Hepatocyte (in vitro differentiated cells): ENCODE measurements at regions not wholly inside any gene's neighbourhood (a gene's known extent, or its start where the extent isn't known, plus 50 kb on each side); places are given as distances from the start of the nearest gene placed in this dataset.

ENCODE experiments used
- DNase-seq: peaks from one replicate; pipeline ENCODE4 v3.0.0-alpha.2; 2016; ENCODE audit warnings: low spot score
- H2AFZ ChIP-seq: fragments of 200-600 bp; sonication (generic); 2 replicates; pipeline ENCODE4 v1.6.0; 2016; ENCODE audit warnings: antibody characterized with exemption, mild to moderate bottlenecking
- H3K27ac ChIP-seq: fragments of 200-600 bp; sonication (generic); 2 replicates; pipeline ENCODE4 v1.5.1; 2016; ENCODE audit warnings: mild to moderate bottlenecking
- H3K27me3 ChIP-seq: fragments of 200-600 bp; sonication (generic); 2 replicates; pipeline ENCODE4 v1.6.1; 2016
- H3K36me3 ChIP-seq: fragments of 200-600 bp; sonication (generic); replicated peaks from 2 replicates; pipeline ENCODE4 v1.5.1; 2016; ENCODE audit warnings: low read depth; ENCODE audit not compliant: insufficient read depth
- H3K4me1 ChIP-seq: fragments of 200-600 bp; sonication (generic); 2 replicates; pipeline ENCODE4 v1.5.1; 2016; ENCODE audit warnings: mild to moderate bottlenecking, moderate library complexity; ENCODE audit not compliant: insufficient read depth
- H3K4me2 ChIP-seq: fragments of 200-600 bp; sonication (generic); 2 replicates; pipeline ENCODE4 v1.6.0; 2016
- H3K4me3 ChIP-seq: fragments of 200-600 bp; sonication (generic); 2 replicates; pipeline ENCODE4 v1.5.1; 2016; ENCODE audit warnings: mild to moderate bottlenecking
- H3K79me2 ChIP-seq: fragments of 200-600 bp; sonication (generic); 2 replicates; pipeline ENCODE4 v1.6.0; 2017; ENCODE audit warnings: mild to moderate bottlenecking
- H3K9me2 ChIP-seq: fragments of 200-600 bp; sonication (generic); replicated peaks from 2 replicates; pipeline ENCODE4 v1.6.0; 2017; ENCODE audit warnings: mild to moderate bottlenecking; ENCODE audit not compliant: insufficient read depth
- H3K9me3 ChIP-seq: fragments of 200-600 bp; sonication (generic); 2 replicates; pipeline ENCODE4 v1.5.1; 2016; ENCODE audit warnings: low read depth, mild to moderate bottlenecking
- H4K20me1 ChIP-seq: fragments of 200-600 bp; sonication (generic); 2 replicates; pipeline ENCODE4 v1.6.0; 2016; ENCODE audit warnings: mild to moderate bottlenecking; ENCODE audit not compliant: insufficient read depth, poor library complexity, severe bottlenecking
- EZH2 ChIP-seq: fragments of 200-600 bp; sonication (generic); IDR thresholded peaks from 2 replicates; pipeline ENCODE4 v1.6.1; 2016; ENCODE audit warnings: antibody characterized with exemption, mild to moderate bottlenecking, borderline replicate concordance
- EZH2phosphoT487 ChIP-seq: fragments of 200-600 bp; sonication (generic); IDR thresholded peaks from one replicate; pipeline ENCODE4 v1.6.1; 2018; ENCODE audit warnings: antibody characterized with exemption, mild to moderate bottlenecking, low read depth, moderate library complexity; ENCODE audit not compliant: unreplicated experiment, severe bottlenecking
- WGBS: methylation state at CpG from one replicate; pipeline ENCODE4 v1.1.6; 2016; ENCODE audit warnings: low lambda C conversion rate; ENCODE audit errors: missing lambda C conversion rate; 5-methylcytosine and 5-hydroxymethylcytosine counted together
- TF ChIP-seq, protein P1 (sequence below): fragments of 200-600 bp; sonication (generic); IDR thresholded peaks from 2 replicates; pipeline ENCODE4 v1.5.1; 2016; ENCODE audit warnings: antibody characterized with exemption, mild to moderate bottlenecking; ENCODE audit not compliant: poor library complexity

DNA sequence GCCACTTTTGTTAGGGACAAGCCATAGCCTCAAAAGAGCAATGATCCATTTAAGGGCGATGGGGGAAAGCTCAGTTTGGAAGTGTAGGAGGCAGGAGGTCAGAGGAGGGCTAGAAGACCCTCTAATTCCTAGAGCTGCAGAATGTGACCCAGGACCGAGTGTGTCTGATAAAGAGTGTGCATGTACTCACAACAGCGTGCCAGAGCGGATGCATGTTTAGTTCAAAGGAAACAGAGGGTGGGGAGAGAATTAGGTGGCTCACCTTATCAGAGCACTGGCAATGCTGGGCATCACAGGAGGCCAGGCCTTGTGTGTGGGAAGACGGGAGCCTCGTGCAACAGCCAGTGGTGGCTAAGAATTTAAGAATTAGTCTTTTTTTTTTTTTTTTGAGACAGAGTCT, 133.9 kb upstream of the COBL start:
- H2AFZ ChIP-seq = no peak overlapping the region
- 94% methylated on average over 6 of the region's 6 CpGs for WGBS

DNA sequence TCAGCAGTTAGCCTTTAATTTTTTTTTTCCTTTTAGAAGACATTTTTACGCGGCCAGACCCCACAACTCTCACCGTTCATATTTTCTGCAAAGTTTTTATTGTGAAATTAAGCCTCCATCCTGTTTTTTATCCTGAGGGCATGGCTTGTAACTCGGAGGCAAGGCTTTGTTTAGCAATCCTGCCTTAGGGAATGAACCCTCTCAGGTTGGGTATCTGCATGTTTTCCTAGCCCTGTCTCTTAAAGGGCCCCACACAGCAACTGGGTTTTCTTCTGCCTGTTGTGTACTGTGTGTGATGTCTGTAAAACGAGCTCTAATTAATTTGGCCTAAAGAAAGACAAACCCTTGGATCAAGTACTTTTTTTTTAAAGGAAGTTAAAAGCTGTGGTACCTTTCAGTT, 130.2 kb upstream of the COBL start:
- Histone ChIP-seq H3K79me2 (no peaks in the 10 kb centered on the region), H4K20me1 (no peaks in the 10 kb centered on the region), H3K4me2 (no peak overlapping the region), H3K4me1 (no peaks in the 10 kb centered on the region), H3K36me3 (no peaks in the 10 kb centered on the region), H3K4me3 (no peak overlapping the region), H2AFZ (no peak overlapping the region), H3K9me2 (no peaks in the 10 kb centered on the region), H3K27ac (no peak overlapping the region), H3K27me3 (no peaks in the 10 kb centered on the region), H3K9me3 (no peaks in the 10 kb centered on the region)
- no peak for DNase-seq
- TF ChIP-seq EZH2phosphoT487 = no peak
- no peak for TF ChIP-seq EZH2
- TF ChIP-seq, protein P1, sequence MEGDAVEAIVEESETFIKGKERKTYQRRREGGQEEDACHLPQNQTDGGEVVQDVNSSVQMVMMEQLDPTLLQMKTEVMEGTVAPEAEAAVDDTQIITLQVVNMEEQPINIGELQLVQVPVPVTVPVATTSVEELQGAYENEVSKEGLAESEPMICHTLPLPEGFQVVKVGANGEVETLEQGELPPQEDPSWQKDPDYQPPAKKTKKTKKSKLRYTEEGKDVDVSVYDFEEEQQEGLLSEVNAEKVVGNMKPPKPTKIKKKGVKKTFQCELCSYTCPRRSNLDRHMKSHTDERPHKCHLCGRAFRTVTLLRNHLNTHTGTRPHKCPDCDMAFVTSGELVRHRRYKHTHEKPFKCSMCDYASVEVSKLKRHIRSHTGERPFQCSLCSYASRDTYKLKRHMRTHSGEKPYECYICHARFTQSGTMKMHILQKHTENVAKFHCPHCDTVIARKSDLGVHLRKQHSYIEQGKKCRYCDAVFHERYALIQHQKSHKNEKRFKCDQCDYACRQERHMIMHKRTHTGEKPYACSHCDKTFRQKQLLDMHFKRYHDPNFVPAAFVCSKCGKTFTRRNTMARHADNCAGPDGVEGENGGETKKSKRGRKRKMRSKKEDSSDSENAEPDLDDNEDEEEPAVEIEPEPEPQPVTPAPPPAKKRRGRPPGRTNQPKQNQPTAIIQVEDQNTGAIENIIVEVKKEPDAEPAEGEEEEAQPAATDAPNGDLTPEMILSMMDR = no peak
- WGBS = 40% methylated on average over 5 of the region's 5 CpGs

More for the DNA sequence above, 133.9 kb upstream of the COBL start:
- H3K9me3 ChIP-seq = no peaks in the 10 kb centered on the region
- no peak overlapping the region for H3K4me2 ChIP-seq
- no peaks in the 10 kb centered on the region for H3K9me2 ChIP-seq
- no peak overlapping the region for H3K4me3 ChIP-seq
- H3K27me3 ChIP-seq = no peaks in the 10 kb centered on the region
- H3K4me1 ChIP-seq = peaks cover 9% of the 10 kb centered on the region
- H4K20me1 ChIP-seq = no peaks in the 10 kb centered on the region
- DNase-seq = no peak
- no peaks in the 10 kb centered on the region for H3K79me2 ChIP-seq
- H3K27ac ChIP-seq = no peak overlapping the region
- no peaks in the 10 kb centered on the region for H3K36me3 ChIP-seq
- TF ChIP-seq EZH2phosphoT487 = no peak
- TF ChIP-seq, protein P1 = no peak
- no peak for TF ChIP-seq EZH2

GRCh38 chr7:51446356-51446755, 129.7 kb upstream of the COBL start:
- Histone ChIP-seq H2AFZ (no peak overlapping the region), H3K79me2 (no peaks in the 10 kb centered on the region), H3K9me3 (no peaks in the 10 kb centered on the region), H3K27me3 (no peaks in the 10 kb centered on the region), H3K36me3 (no peaks in the 10 kb centered on the region), H3K4me2 (no peak overlapping the region), H3K9me2 (no peaks in the 10 kb centered on the region), H3K4me3 (no peak overlapping the region), H3K4me1 (no peaks in the 10 kb centered on the region), H4K20me1 (no peaks in the 10 kb centered on the region), H3K27ac (no peak overlapping the region)
- TF ChIP-seq, protein P1 = no peak
- TF ChIP-seq EZH2 = no peak
- TF ChIP-seq EZH2phosphoT487 = no peak
- DNase-seq = no peak
- 66% methylated on average over 11 of the region's 11 CpGs for WGBS

- DNase-seq = no peak
- TF ChIP-seq EZH2 (no peak), EZH2phosphoT487 (no peak)
- H3K4me2 ChIP-seq = no peak overlapping the region
- no peak overlapping the region for H3K27ac ChIP-seq
- H3K4me3 ChIP-seq = no peak overlapping the region
- H2AFZ ChIP-seq = no peak overlapping the region
- H3K79me2 ChIP-seq = no peaks in the 10 kb centered on the region
- no peaks in the 10 kb centered on the region for H3K4me1 ChIP-seq
- 38% methylated on average over 1 of the region's 1 CpG for WGBS
- no peaks in the 10 kb centered on the region for H3K9me2 ChIP-seq
- no peaks in the 10 kb centered on the region for H4K20me1 ChIP-seq
- no peaks in the 10 kb centered on the region for H3K36me3 ChIP-seq
- H3K27me3 ChIP-seq = no peaks in the 10 kb centered on the region
- H3K9me3 ChIP-seq = no peaks in the 10 kb centered on the region
Measured at GRCh38 chr7:51444936-51445335, 128.3 kb upstream of the COBL start.
